Activated CD8-positive, alpha-beta T cell treated with anti-CD3 and anti-CD28 coated beads, Interleukin-2, amount 10 ng/mL, durations not matched to agents 7 days and 5 days (primary cell): ENCODE measurements at regions not wholly inside any gene's neighbourhood (a gene's known extent, or its start where the extent isn't known, plus 50 kb on each side); places are given as distances from the start of the nearest gene placed in this dataset.
"Not testable (repeated sequence)": the region's sequence is repeated elsewhere in the genome, so short reads cannot be mapped to it uniquely, and the experiment has no call there.

Source experiments
- ATAC-seq: fragments of 150-1000 bp; cut with Tn5 transposase; one replicate; pipeline ENCODE4 v1.10.0; 2021; ENCODE audit warnings: moderate library complexity
- CTCF ChIA-PET: fragments of 350-600 bp; sonication (Branson Sonifier 250); formaldehyde crosslinking; loops from one replicate; lab custom pipeline; 2021; ENCODE audit warnings: antibody characterized with exemption; lab: Charles Lee
- POLR2A ChIA-PET: fragments of 350-600 bp; sonication (Branson Sonifier 250); formaldehyde crosslinking; loops from one replicate; lab custom pipeline; 2021; ENCODE audit warnings: antibody characterized with exemption; lab: Charles Lee
- DNase-seq: peaks from one replicate; pipeline ENCODE4 v3.0.0-alpha.2; 2020
- H3K27ac Mint-ChIP-seq: one replicate; pipeline ENCODE4 v1.8.0; 2021; ENCODE audit warnings: mild to moderate bottlenecking, mixed read lengths
- H3K27me3 Mint-ChIP-seq: one replicate; pipeline ENCODE4 v1.8.0; 2021; ENCODE audit warnings: low read depth, mixed read lengths
- H3K36me3 Mint-ChIP-seq: one replicate; pipeline ENCODE4 v1.8.0; 2021; ENCODE audit warnings: low read depth, mixed read lengths
- H3K4me1 Mint-ChIP-seq: one replicate; pipeline ENCODE4 v1.8.0; 2021; ENCODE audit warnings: low read depth, mixed read lengths
- H3K4me3 Mint-ChIP-seq: one replicate; pipeline ENCODE4 v1.8.0; 2021; ENCODE audit warnings: mild to moderate bottlenecking, mixed read lengths
- H3K9me3 Mint-ChIP-seq: one replicate; pipeline ENCODE4 v1.8.0; 2022; ENCODE audit warnings: mixed read lengths; ENCODE audit not compliant: insufficient read depth

DNA sequence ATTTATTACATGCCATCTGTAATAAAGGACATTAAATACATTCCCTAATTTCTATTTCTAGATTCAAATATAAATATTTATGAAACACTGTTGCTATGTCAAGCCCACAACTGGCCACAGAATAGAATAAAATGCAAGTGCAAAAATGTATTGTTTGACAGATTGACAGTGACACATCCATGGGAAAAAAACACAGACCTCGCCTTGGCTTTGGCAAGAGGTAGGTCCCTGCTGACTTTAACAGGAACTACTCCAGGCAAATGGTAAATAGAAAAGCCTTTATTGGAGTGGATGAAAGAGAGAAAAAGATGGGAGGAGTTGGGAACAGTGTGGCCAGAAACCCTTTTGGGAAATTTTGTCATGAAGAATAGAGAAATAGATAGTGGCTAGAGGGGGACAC is 622.9 kb downstream of the UTRN start:
- Mint-ChIP-seq H3K27me3 (peaks cover 9% of the 10 kb centered on the region), H3K4me1 (peaks cover 4% of the 10 kb centered on the region), H3K36me3 (no peaks in the 10 kb centered on the region), H3K9me3 (no peaks in the 10 kb centered on the region), H3K4me3 (no peak overlapping the region), H3K27ac (no peak overlapping the region)
- DNase-seq (no peak), ATAC-seq (no peak)
- ChIA-PET CTCF (no interaction called here), POLR2A (no interaction called here)

- Mint-ChIP-seq H3K4me3 (no peak overlapping the region), H3K4me1 (peaks cover 4% of the 10 kb centered on the region), H3K27me3 (peaks cover 3% of the 10 kb centered on the region), H3K27ac (no peak overlapping the region), H3K36me3 (no peaks in the 10 kb centered on the region), H3K9me3 (peaks cover 5% of the 10 kb centered on the region)
- POLR2A ChIA-PET = no interaction called here
- DNase-seq = no peak
- CTCF ChIA-PET = no interaction called here
- ATAC-seq = no peak
These were observed 624.7 kb downstream of the UTRN start for GRCh38 chr6:144909753-144910285.

GRCh38 chr6:144911322-144911721 is 626.2 kb downstream of the UTRN start:
- Mint-ChIP-seq H3K4me3 (no peak overlapping the region), H3K27me3 (peaks cover 7% of the 10 kb centered on the region), H3K27ac (no peak overlapping the region), H3K4me1 (peaks cover 4% of the 10 kb centered on the region), H3K36me3 (no peaks in the 10 kb centered on the region), H3K9me3 (peaks cover 5% of the 10 kb centered on the region)
- POLR2A ChIA-PET = no interaction called here
- DNase-seq = no peak
- CTCF ChIA-PET = no interaction called here
- no peak for ATAC-seq

DNA sequence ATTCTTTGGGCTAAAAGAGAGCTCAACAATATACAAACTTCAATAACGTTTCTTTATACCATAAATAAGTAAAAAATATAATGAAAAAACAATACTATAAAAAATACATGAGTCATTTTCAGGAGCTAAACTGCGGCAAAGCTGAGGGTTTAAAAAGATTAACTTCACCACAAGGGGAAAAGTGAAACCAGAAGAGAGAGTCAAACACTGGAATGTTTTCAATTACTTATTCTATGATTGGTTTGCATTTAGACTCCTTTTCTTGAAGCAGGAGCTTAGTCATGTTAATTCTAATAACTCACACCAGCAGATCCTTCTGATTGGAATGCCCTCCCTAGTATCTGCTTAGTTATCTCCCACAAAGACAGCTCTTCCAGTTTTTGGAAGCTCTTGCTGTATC is 627.3 kb downstream of the UTRN start:
- CTCF ChIA-PET = interaction anchor here (1.9 kb wide), 1 partner anchor 9 kb away, joined by 5 read pairs; no protein-coding TSS in a partner anchor

GRCh38 chr6:144918073-144918472 is 632.9 kb downstream of the UTRN start:
- no peak for ATAC-seq
- POLR2A ChIA-PET = interaction anchor here (0.7 kb wide), 1 partner anchor 735 kb away, joined by 3 read pairs; no protein-coding TSS in a partner anchor

More for the DNA sequence above, 627.3 kb downstream of the UTRN start:
- Mint-ChIP-seq H3K9me3 (peaks cover 5% of the 10 kb centered on the region), H3K27me3 (peaks cover 7% of the 10 kb centered on the region), H3K4me3 (no peak overlapping the region), H3K4me1 (peaks cover 4% of the 10 kb centered on the region), H3K27ac (no peak overlapping the region), H3K36me3 (no peaks in the 10 kb centered on the region)
- ATAC-seq (no peak), DNase-seq (no peak)
- POLR2A ChIA-PET = no interaction called here

DNA sequence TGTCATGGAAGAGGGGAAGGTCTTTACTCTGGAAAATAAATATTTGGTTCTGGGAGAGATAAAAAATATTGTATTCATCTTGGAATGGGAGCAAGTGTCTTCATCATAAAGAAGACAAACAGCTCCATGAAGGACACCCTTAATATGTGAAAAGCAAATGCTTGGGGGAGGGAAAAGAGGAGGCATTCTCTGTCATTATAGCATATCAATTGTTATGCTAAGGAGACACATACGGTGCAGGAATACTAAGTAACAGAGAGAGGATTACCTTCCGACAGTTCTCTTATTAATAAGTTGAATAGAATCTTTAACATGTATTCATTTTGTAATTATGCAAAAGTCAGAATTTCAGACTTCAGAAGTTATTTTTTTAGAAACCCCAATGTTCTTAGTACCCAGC is 634.4 kb downstream of the UTRN start:
- H3K9me3 Mint-ChIP-seq = no peaks in the 10 kb centered on the region
- peaks cover 5% of the 10 kb centered on the region for H3K4me1 Mint-ChIP-seq
- peaks cover 23% of the 10 kb centered on the region for H3K27me3 Mint-ChIP-seq
- no peaks in the 10 kb centered on the region for H3K36me3 Mint-ChIP-seq
- ChIA-PET CTCF (no interaction called here), POLR2A (no interaction called here)
- ATAC-seq (no peak), DNase-seq (no peak)
- no peak overlapping the region for H3K27ac Mint-ChIP-seq
- H3K4me3 Mint-ChIP-seq = no peak overlapping the region

More at GRCh38 chr6:144918073-144918472, 632.9 kb downstream of the UTRN start:
- CTCF ChIA-PET = no interaction called here
- H3K27me3 Mint-ChIP-seq = peaks cover 23% of the 10 kb centered on the region
- H3K27ac Mint-ChIP-seq = no peak overlapping the region
- H3K4me3 Mint-ChIP-seq = no peak overlapping the region
- H3K36me3 Mint-ChIP-seq = no peaks in the 10 kb centered on the region
- DNase-seq = no peak
- H3K9me3 Mint-ChIP-seq = peaks cover 5% of the 10 kb centered on the region
- H3K4me1 Mint-ChIP-seq = peaks cover 5% of the 10 kb centered on the region

DNA sequence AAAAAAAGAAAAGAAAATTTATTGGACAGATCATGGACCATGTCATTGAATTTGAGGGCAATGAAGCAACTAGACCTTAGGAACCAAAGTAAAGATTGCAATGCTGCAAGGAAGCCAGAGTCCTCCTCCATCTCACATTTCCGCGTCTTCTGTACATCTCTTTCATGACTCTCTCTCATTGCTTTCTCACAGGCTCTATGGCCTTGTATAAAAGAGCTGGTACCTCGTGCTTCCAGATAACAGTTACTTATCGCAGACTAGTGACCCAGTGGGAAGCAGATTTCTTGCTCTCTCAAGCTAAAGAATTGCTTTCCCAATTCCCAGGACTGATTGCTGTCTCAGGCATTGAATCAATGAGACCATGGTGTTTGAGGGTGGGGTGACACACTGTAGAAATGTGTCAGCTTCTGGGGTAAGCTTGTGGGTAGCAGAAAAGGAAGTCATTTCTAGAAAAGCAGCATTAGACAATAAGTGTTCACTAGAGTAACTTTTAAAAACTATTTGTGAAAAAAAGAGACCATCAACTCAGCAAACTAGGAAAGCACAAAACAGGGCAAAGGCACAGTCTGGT is 635.3 kb downstream of the UTRN start:
- ATAC-seq (no peak), DNase-seq (no peak)
- Mint-ChIP-seq H3K9me3 (no peaks in the 10 kb centered on the region), H3K36me3 (no peaks in the 10 kb centered on the region), H3K4me3 (no peak overlapping the region), H3K4me1 (peaks cover 5% of the 10 kb centered on the region), H3K27ac (no peak overlapping the region), H3K27me3 (peaks cover 23% of the 10 kb centered on the region)
- ChIA-PET CTCF (no interaction called here), POLR2A (no interaction called here)

DNA sequence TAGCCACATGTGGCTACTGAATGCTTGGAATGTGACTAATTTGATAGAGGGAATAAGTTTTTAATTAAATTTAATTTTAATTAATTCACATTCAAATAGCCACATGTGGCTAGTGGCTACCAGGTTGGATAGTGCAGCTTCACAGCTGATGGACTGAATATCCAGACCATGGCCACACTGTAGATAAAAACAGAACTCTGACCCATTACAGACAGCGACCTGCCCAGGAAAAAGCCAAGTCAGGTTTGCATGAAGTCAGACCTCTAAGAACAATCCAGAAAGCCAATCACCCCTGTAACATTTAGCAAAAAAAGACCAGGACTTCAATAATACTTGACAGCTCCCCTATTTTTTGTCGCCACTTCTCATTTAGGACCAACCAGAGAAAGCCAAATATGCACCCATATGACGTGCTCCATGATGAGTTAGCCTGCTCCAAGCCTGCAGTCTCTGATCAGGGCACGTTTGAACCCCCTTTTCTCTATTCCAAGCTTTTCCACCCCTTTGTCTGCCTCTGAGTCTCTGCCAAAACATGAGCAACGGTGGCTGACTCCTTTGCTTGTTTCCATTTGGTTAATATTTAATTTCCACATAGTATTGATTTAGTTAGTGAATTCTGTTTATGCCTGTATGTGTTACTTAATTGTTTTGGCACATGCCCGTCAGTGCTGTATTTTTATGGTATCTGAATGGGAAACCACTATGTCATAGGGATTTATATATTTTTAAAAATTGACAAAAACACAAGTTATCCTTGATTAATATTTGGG is 636.3 kb downstream of the UTRN start:
- Mint-ChIP-seq H3K27ac (no peak overlapping the region), H3K4me3 (no peak overlapping the region), H3K9me3 (no peaks in the 10 kb centered on the region), H3K4me1 (peaks cover 5% of the 10 kb centered on the region), H3K36me3 (no peaks in the 10 kb centered on the region), H3K27me3 (peaks cover 17% of the 10 kb centered on the region)
- no peak for DNase-seq
- ChIA-PET CTCF (no interaction called here), POLR2A (no interaction called here)
- ATAC-seq = no peak

GRCh38 chr6:144922120-144922722 is 637.1 kb downstream of the UTRN start:
- DNase-seq (no peak), ATAC-seq (no peak)
- Mint-ChIP-seq H3K9me3 (no peaks in the 10 kb centered on the region), H3K27ac (no peak overlapping the region), H3K27me3 (peaks cover 16% of the 10 kb centered on the region), H3K4me3 (no peak overlapping the region), H3K4me1 (peaks cover 5% of the 10 kb centered on the region), H3K36me3 (no peaks in the 10 kb centered on the region)
- CTCF ChIA-PET = no interaction called here
- POLR2A ChIA-PET = no interaction called here

GRCh38 chr6:144922771-144923490 is 637.8 kb downstream of the UTRN start:
- H3K4me3 Mint-ChIP-seq, ATAC-seq, H3K4me1 Mint-ChIP-seq, H3K36me3 Mint-ChIP-seq, H3K9me3 Mint-ChIP-seq, POLR2A ChIA-PET, DNase-seq, H3K27ac Mint-ChIP-seq, CTCF ChIA-PET: not testable (repeated sequence)
- peaks cover 16% of the 10 kb centered on the region for H3K27me3 Mint-ChIP-seq

GRCh38 chr6:144923491-144923787 is 638.3 kb downstream of the UTRN start:
- H3K4me3 Mint-ChIP-seq, H3K9me3 Mint-ChIP-seq, H3K36me3 Mint-ChIP-seq, H3K27ac Mint-ChIP-seq, DNase-seq, CTCF ChIA-PET, POLR2A ChIA-PET, ATAC-seq, H3K4me1 Mint-ChIP-seq: not testable (repeated sequence)
- H3K27me3 Mint-ChIP-seq = peaks cover 12% of the 10 kb centered on the region

GRCh38 chr6:144928847-144929246 is 643.7 kb downstream of the UTRN start:
- POLR2A ChIA-PET = no interaction called here
- H3K36me3 Mint-ChIP-seq = no peaks in the 10 kb centered on the region
- no peak for DNase-seq
- no peak overlapping the region for H3K27ac Mint-ChIP-seq
- no peaks in the 10 kb centered on the region for H3K4me1 Mint-ChIP-seq
- H3K27me3 Mint-ChIP-seq = no peaks in the 10 kb centered on the region
- no peak for ATAC-seq
- no peak overlapping the region for H3K4me3 Mint-ChIP-seq
- CTCF ChIA-PET = no interaction called here
- no peaks in the 10 kb centered on the region for H3K9me3 Mint-ChIP-seq
